HepG2 (cell line): ENCODE measurements at regions not wholly inside any gene's neighbourhood (a gene's known extent, or its start where the extent isn't known, plus 50 kb on each side); places are given as distances from the start of the nearest gene placed in this dataset.

Experiments
- ATAC-seq: fragments of 200-7000 bp; cut with Tn5 transposase; 3 replicates; pipeline ENCODE4 v1.9.1; 2020; ENCODE audit warnings: mild to moderate bottlenecking, moderate library complexity
- BruUV-seq: library from RNA; stranded (reverse); fragments of 400-500 nt; replicated peaks from 2 replicates; lab custom pipeline; 2021; lab: Mats Ljungman, UMichigan
- CTCF ChIA-PET: fragments of 300-600 bp; formaldehyde crosslinking; extraction: SDS; loops from one replicate; lab custom pipeline; 2021; ENCODE audit warnings: low total read pairs, inconsistent platforms, low intra/inter-chr PET ratio; lab: Yijun Ruan, JAX
- POLR2A ChIA-PET: fragments of 350-600 bp; sonication (Branson Sonifier 250); formaldehyde crosslinking; loops from one replicate; lab custom pipeline; 2020; ENCODE audit warnings: antibody characterized with exemption, inconsistent platforms; lab: Yijun Ruan, JAX
- DNase-seq: peaks from one replicate; pipeline ENCODE4 v3.0.0-alpha.2; 2015; ENCODE audit warnings: low spot score
- FAIRE-seq: peaks from 3 replicates; lab custom pipeline; 2011; peaks lifted over from hg19 to GRCh38; lab: Jason Lieb, UNC
- H2AFZ ChIP-seq: one replicate; pipeline ENCODE4 v1.6.1; 2011; ENCODE audit warnings: low read length, inconsistent platforms
- H3K27ac ChIP-seq: fragments of 300-600 bp; 3 replicates; pipeline ENCODE4 v1.8.0; 2011; ENCODE audit warnings: mixed run types, mild to moderate bottlenecking, mixed read lengths, low read length, inconsistent platforms; ENCODE audit not compliant: insufficient read depth; ENCODE audit errors: extremely low read length
- H3K27me3 ChIP-seq, 2 experiments: fragments of 200-600 bp in 1 of 2; 2 replicates in 1 of 2; 3 replicates in 1 of 2; pipeline versions ENCODE4 v1.6.0 to v1.8.0; 2011; ENCODE audit warnings: low read length in 2 of 2, mild to moderate bottlenecking in 2 of 2, moderate library complexity in 2 of 2, inconsistent platforms in 1 of 2; ENCODE audit not compliant: insufficient read depth in 2 of 2, control insufficient read depth in 1 of 2
- H3K36me3 ChIP-seq, 2 experiments: fragments of 200-600 bp in 1 of 2; replicated peaks in 1 of 2; 2 replicates in 1 of 2; 3 replicates in 1 of 2; pipeline versions ENCODE4 v1.5.1 to v1.8.0; 2011; ENCODE audit warnings: low read length in 2 of 2, inconsistent platforms in 1 of 2; ENCODE audit not compliant: insufficient read depth in 2 of 2, control insufficient read depth in 1 of 2
- H3K4me1 ChIP-seq: 2 replicates; pipeline ENCODE4 v1.5.1; 2012; ENCODE audit warnings: low read length, inconsistent platforms; ENCODE audit not compliant: insufficient read depth
- H3K4me2 ChIP-seq: 2 replicates; pipeline ENCODE4 v1.6.0; 2011; ENCODE audit warnings: low read depth, low read length, inconsistent platforms
- H3K4me3 ChIP-seq, 3 experiments: fragments of 200-600 bp in 1 of 3; sonication (generic), shearing (Covaris generic) in 1 of 3; replicated peaks in 1 of 3; 2 replicates each; pipeline ENCODE4 v1.5.1; 2011 to 2016; ENCODE audit warnings: low read length in 3 of 3, inconsistent platforms in 2 of 3, low read depth in 2 of 3, mild to moderate bottlenecking in 2 of 3, control low read depth in 1 of 3, mixed read lengths in 1 of 3; ENCODE audit not compliant: insufficient read depth in 1 of 3
- H3K79me2 ChIP-seq: one replicate; pipeline ENCODE4 v1.6.1; 2011; ENCODE audit warnings: low read length, inconsistent platforms; ENCODE audit not compliant: insufficient read depth
- H3K9ac ChIP-seq: 2 replicates; pipeline ENCODE4 v1.6.0; 2011; ENCODE audit warnings: mild to moderate bottlenecking, low read depth, low read length, inconsistent platforms; ENCODE audit not compliant: insufficient read depth
- H3K9me3 ChIP-seq: 2 replicates; pipeline ENCODE4 v1.5.1; 2012; ENCODE audit warnings: mild to moderate bottlenecking, low read length
- H4K20me1 ChIP-seq: 2 replicates; pipeline ENCODE4 v1.6.0; 2011; ENCODE audit warnings: inconsistent platforms, mild to moderate bottlenecking, low read length, moderate library complexity; ENCODE audit not compliant: insufficient read depth
- IRF9 ChIP-seq: sonication (generic); formaldehyde crosslinking; IDR thresholded peaks from 2 replicates; pipeline ENCODE4 v1.8.0; 2022; ENCODE audit warnings: missing genetic modification reagents, mild to moderate bottlenecking, borderline replicate concordance
- JUND ChIP-seq: sonication (generic); formaldehyde crosslinking; IDR thresholded peaks from 2 replicates; pipeline ENCODE4 v1.8.0; 2022; ENCODE audit warnings: mild to moderate bottlenecking, missing genetic modification reagents
- KAT8 ChIP-seq: IDR thresholded peaks from 2 replicates; pipeline ENCODE4 v1.6.1; 2016; ENCODE audit warnings: missing genetic modification reagents, missing compliant biosample characterization
- MAFK ChIP-seq, 2 experiments: IDR thresholded peaks in 1 of 2; conservative IDR thresholded peaks in 1 of 2; 2 replicates each; pipeline ENCODE4 v1.6.1; 2011; ENCODE audit warnings: improper control_type of control experiment in 2 of 2, low read length in 2 of 2
- POLR2G ChIP-seq: fragments of 200-400 bp; formaldehyde crosslinking; IDR thresholded peaks from 2 replicates; pipeline ENCODE4 v1.6.1; 2018; ENCODE audit warnings: mild to moderate bottlenecking, low read depth, low read length, moderate library complexity
- RFXANK ChIP-seq: IDR thresholded peaks from 2 replicates; pipeline ENCODE4 v1.6.1; 2016
- ZNF232 ChIP-seq: sonication (generic); formaldehyde crosslinking; IDR thresholded peaks from 2 replicates; pipeline ENCODE4 v1.4.0; 2020; ENCODE audit warnings: missing genetic modification reagents, borderline replicate concordance
- WGBS: methylation state at CpG from one replicate; pipeline ENCODE4 v1.1.6; 2017; ENCODE audit warnings: low lambda C conversion rate; 5-methylcytosine and 5-hydroxymethylcytosine counted together
- in situ Hi-C: cut with HindIII; loops from 2 replicates; pipeline ENCODE4 v1.10.0; 2017; ENCODE audit warnings: low pct_unique_long_range_greater_than_20kb; ENCODE audit not compliant: extremely low pct_ligation_motif_present
- intact Hi-C: fragments of 100-400 bp; cut with micrococcal nuclease; formaldehyde crosslinking; loops from one replicate; pipeline ENCODE4 v1.10.0; 2022; ENCODE audit not compliant: unreplicated experiment
- TF ChIP-seq, protein P1 (sequence below): sonication (generic); formaldehyde crosslinking; conservative IDR thresholded peaks from 2 replicates; pipeline ENCODE4 v1.8.0; 2022; ENCODE audit warnings: missing genetic modification reagents

- Histone ChIP-seq H3K9me3 (peaks cover 12% of the 10 kb centered on the region), H3K4me3 (no peak overlapping the region), H4K20me1 (no peaks in the 10 kb centered on the region), H3K79me2 (no peaks in the 10 kb centered on the region), H2AFZ (no peak overlapping the region), H3K27me3 (no peaks in the 10 kb centered on the region), H3K36me3 (no peaks in the 10 kb centered on the region), H3K27ac (no peak overlapping the region), H3K4me1 (no peaks in the 10 kb centered on the region), H3K9ac (no peak overlapping the region), H3K4me2 (no peak overlapping the region)
- in situ Hi-C loops (no loop called here), intact Hi-C loops (no loop called here)
- no peak for DNase-seq
- POLR2A ChIA-PET, result no interaction called here
- CTCF ChIA-PET, result no interaction called here
- 0% methylated on average over 1 of the region's 1 CpG for WGBS
- BruUV-seq, result no TSS peak
- FAIRE-seq, result no peak
- no peak for TF ChIP-seq IRF9 (CRISPR knock-in tag)
- TF ChIP-seq KAT8, result no peak
- TF ChIP-seq JUND (CRISPR knock-in tag), result no peak
- no peak for TF ChIP-seq ZNF232
- TF ChIP-seq POLR2G, result no peak
- TF ChIP-seq, protein P1, sequence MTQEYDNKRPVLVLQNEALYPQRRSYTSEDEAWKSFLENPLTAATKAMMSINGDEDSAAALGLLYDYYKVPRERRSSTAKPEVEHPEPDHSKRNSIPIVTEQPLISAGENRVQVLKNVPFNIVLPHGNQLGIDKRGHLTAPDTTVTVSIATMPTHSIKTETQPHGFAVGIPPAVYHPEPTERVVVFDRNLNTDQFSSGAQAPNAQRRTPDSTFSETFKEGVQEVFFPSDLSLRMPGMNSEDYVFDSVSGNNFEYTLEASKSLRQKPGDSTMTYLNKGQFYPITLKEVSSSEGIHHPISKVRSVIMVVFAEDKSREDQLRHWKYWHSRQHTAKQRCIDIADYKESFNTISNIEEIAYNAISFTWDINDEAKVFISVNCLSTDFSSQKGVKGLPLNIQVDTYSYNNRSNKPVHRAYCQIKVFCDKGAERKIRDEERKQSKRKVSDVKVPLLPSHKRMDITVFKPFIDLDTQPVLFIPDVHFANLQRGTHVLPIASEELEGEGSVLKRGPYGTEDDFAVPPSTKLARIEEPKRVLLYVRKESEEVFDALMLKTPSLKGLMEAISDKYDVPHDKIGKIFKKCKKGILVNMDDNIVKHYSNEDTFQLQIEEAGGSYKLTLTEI (CRISPR knock-in tag), result no peak
- no peak for TF ChIP-seq RFXANK
- TF ChIP-seq MAFK (conservative IDR thresholded peaks at IDR 0.05 in 1 of 2, IDR thresholded peaks at IDR 0.05 in 1 of 2; ENCODE audit: low read length in 2 of 2), result no peak
- ATAC-seq, result no peak
Observed at GRCh38 chr12:91533366-91533765, 350.7 kb upstream of the DCN start.
